Endothelial cell of umbilical vein (primary cell): ENCODE measurements at regions not wholly inside any gene's neighbourhood (a gene's known extent, or its start where the extent isn't known, plus 50 kb on each side); places are given as distances from the start of the nearest gene placed in this dataset.

Experiments
- BruUV-seq: library from RNA; stranded (reverse); fragments of 400-500 nt; replicated peaks from 2 replicates; lab custom pipeline; 2021; lab: Mats Ljungman, UMichigan
- CTCF ChIA-PET: fragments of 300-600, 350-600 bp; sonication (Branson Sonifier 250); formaldehyde crosslinking; loops from one replicate; lab custom pipeline; 2021; ENCODE audit warnings: antibody characterized with exemption, inconsistent platforms; lab: Charles Lee
- POLR2A ChIA-PET: fragments of 300-600, 350-600 bp; sonication (Branson Sonifier 250); formaldehyde crosslinking; loops from one replicate; lab custom pipeline; 2021; ENCODE audit warnings: antibody characterized with exemption, inconsistent platforms; lab: Charles Lee
- DNase-seq: peaks from one replicate; pipeline ENCODE4 v3.0.0-alpha.2; 2011; ENCODE audit warnings: low read depth, low spot score
- FAIRE-seq: peaks from 2 replicates; lab custom pipeline; 2011; peaks lifted over from hg19 to GRCh38; lab: Jason Lieb, UNC
- H2AFZ ChIP-seq: 2 replicates; pipeline ENCODE4 v1.6.0; 2012; ENCODE audit warnings: low read depth, low read length, control low read depth, inconsistent platforms
- H3K27ac ChIP-seq: 2 replicates; pipeline ENCODE4 v1.5.1; 2011; ENCODE audit warnings: low read depth, mild to moderate bottlenecking, control low read depth, low read length, moderate library complexity; ENCODE audit not compliant: insufficient read depth
- H3K27me3 ChIP-seq, 2 experiments: 2 replicates each; pipeline versions ENCODE4 v1.6.0 to v1.6.1; 2011; ENCODE audit warnings: low read length in 2 of 2, mixed read lengths in 1 of 2; ENCODE audit not compliant: control insufficient read depth in 2 of 2, insufficient read depth in 2 of 2
- H3K36me3 ChIP-seq, 2 experiments: 2 replicates in 1 of 2; 3 replicates in 1 of 2; pipeline ENCODE4 v1.5.1; 2011; ENCODE audit warnings: low read length in 2 of 2, mild to moderate bottlenecking in 1 of 2, moderate library complexity in 1 of 2; ENCODE audit not compliant: control insufficient read depth in 2 of 2, insufficient read depth in 2 of 2; ENCODE audit errors: extremely low read depth in 1 of 2
- H3K4me1 ChIP-seq: 3 replicates; pipeline ENCODE4 v1.5.1; 2011; ENCODE audit warnings: mild to moderate bottlenecking, low read length; ENCODE audit not compliant: control insufficient read depth, insufficient read depth; ENCODE audit errors: extremely low read depth
- H3K4me2 ChIP-seq: 2 replicates; pipeline ENCODE4 v1.6.1; 2011; ENCODE audit warnings: low read length, control low read depth, mixed read lengths; ENCODE audit not compliant: insufficient read depth
- H3K4me3 ChIP-seq, 3 experiments: fragments of 200-600 bp in 1 of 3; sonication (generic), shearing (Covaris generic) in 1 of 3; replicated peaks in 1 of 3; 2 replicates each; pipeline ENCODE4 v1.5.1; 2011 to 2016; ENCODE audit warnings: control low read depth in 3 of 3, low read length in 3 of 3, mild to moderate bottlenecking in 2 of 3, inconsistent platforms in 1 of 3, low read depth in 1 of 3, moderate library complexity in 1 of 3; ENCODE audit not compliant: insufficient read depth in 1 of 3
- H3K79me2 ChIP-seq: 2 replicates; pipeline ENCODE4 v1.6.0; 2012; ENCODE audit warnings: low read length, inconsistent platforms; ENCODE audit not compliant: control insufficient read depth, insufficient read depth
- H3K9ac ChIP-seq: replicated peaks from 2 replicates; pipeline ENCODE3; 2011; ENCODE audit warnings: low read length, control low read depth; ENCODE audit not compliant: insufficient read depth; ENCODE audit errors: extremely low read depth
- H3K9me1 ChIP-seq: replicated peaks from 3 replicates; pipeline ENCODE4 v1.6.0; 2011; ENCODE audit warnings: mild to moderate bottlenecking, low read length; ENCODE audit not compliant: control insufficient read depth, insufficient read depth; ENCODE audit errors: extremely low read depth
- H3K9me3 ChIP-seq: replicated peaks from 2 replicates; pipeline ENCODE4 v1.5.1; 2012; ENCODE audit warnings: low read length, inconsistent platforms; ENCODE audit not compliant: control insufficient read depth, insufficient read depth
- H4K20me1 ChIP-seq: replicated peaks from 2 replicates; pipeline ENCODE3; 2011; ENCODE audit warnings: mild to moderate bottlenecking, low read length; ENCODE audit not compliant: control insufficient read depth, insufficient read depth; ENCODE audit errors: extremely low read depth
- EZH2 ChIP-seq: IDR thresholded peaks from 2 replicates; pipeline ENCODE4 v1.6.1; 2012; ENCODE audit warnings: borderline replicate concordance, low read depth, mild to moderate bottlenecking, moderate library complexity, low read length, inconsistent platforms; ENCODE audit not compliant: severe bottlenecking
- FOS ChIP-seq: IDR thresholded peaks from 2 replicates; pipeline ENCODE4 v1.6.1; 2011; ENCODE audit warnings: mild to moderate bottlenecking, low read length, moderate library complexity, borderline replicate concordance; ENCODE audit not compliant: insufficient read depth
- GATA2 ChIP-seq: IDR thresholded peaks from 2 replicates; pipeline ENCODE4 v1.7.0; 2011; ENCODE audit warnings: low read depth, mild to moderate bottlenecking, moderate library complexity, mixed read lengths, low read length; ENCODE audit not compliant: insufficient read length, insufficient read depth
- JUN ChIP-seq: IDR thresholded peaks from 2 replicates; pipeline ENCODE4 v1.6.1; 2011; ENCODE audit warnings: borderline replicate concordance, low read depth; ENCODE audit not compliant: insufficient read length, insufficient read depth
- MYC ChIP-seq: IDR thresholded peaks from one replicate; pipeline ENCODE4 v1.6.1; 2011; ENCODE audit warnings: mild to moderate bottlenecking, low read depth, low read length
- POLR2A ChIP-seq: IDR thresholded peaks from 2 replicates; pipeline ENCODE4 v1.6.1; 2012; ENCODE audit warnings: low read depth, mild to moderate bottlenecking, control low read depth, low read length
- POLR2AphosphoS5 ChIP-seq: IDR thresholded peaks from 2 replicates; pipeline ENCODE4 v1.6.1; 2012; ENCODE audit warnings: low read depth, mild to moderate bottlenecking, control low read depth, low read length, moderate library complexity; ENCODE audit not compliant: insufficient read depth
- dilution Hi-C: fragments of 300-500 bp; cut with MboI; formaldehyde crosslinking; loops from one replicate; pipeline ENCODE4 v1.15.0; 2019; ENCODE audit warnings: low sequenced_read_pairs; ENCODE audit not compliant: extremely low pct_ligation_motif_present
- intact Hi-C: fragments of 100-400 bp; cut with micrococcal nuclease; formaldehyde crosslinking; loops from one replicate; pipeline ENCODE4 v1.10.0; 2022
- TF ChIP-seq, protein P1 (sequence below): IDR thresholded peaks from 2 replicates; pipeline ENCODE4 v1.6.1; 2011; ENCODE audit not compliant: insufficient read depth, insufficient read length
- TF ChIP-seq, protein P2 (sequence below), 2 donors: IDR thresholded peaks; 1 replicate in 1 of 2; 2 replicates in 1 of 2; pipeline ENCODE4 v1.5.1; 2011; ENCODE audit warnings: low read length in 2 of 2, mild to moderate bottlenecking in 2 of 2, moderate library complexity in 2 of 2, control low read depth in 1 of 2, inconsistent platforms in 1 of 2, low read depth in 1 of 2; ENCODE audit not compliant: insufficient read depth in 1 of 2; ENCODE audit errors: extremely low read depth in 1 of 2

GRCh38 chr9:135346438-135347050, 133.0 kb upstream of the PPP1R26 start:
- Histone ChIP-seq H3K79me2 (no peaks in the 10 kb centered on the region), H3K27me3 (no peaks in the 10 kb centered on the region), H3K9me3 (no peaks in the 10 kb centered on the region), H3K9me1 (no peaks in the 10 kb centered on the region), H3K4me3 (no peak overlapping the region), H4K20me1 (no peaks in the 10 kb centered on the region), H3K9ac (no peak overlapping the region), H3K36me3 (no peaks in the 10 kb centered on the region), H3K4me1 (no peaks in the 10 kb centered on the region), H3K27ac (no peak overlapping the region), H2AFZ (no peak overlapping the region), H3K4me2 (no peak overlapping the region)
- CTCF ChIA-PET = interaction anchor here (1.4 kb wide), 1 partner anchor 261 kb away, joined by 4 read pairs; no protein-coding TSS in a partner anchor
- FAIRE-seq = no peak
- BruUV-seq = no TSS peak
- no peak for TF ChIP-seq FOS
- TF ChIP-seq JUN = no peak
- TF ChIP-seq, protein P1, sequence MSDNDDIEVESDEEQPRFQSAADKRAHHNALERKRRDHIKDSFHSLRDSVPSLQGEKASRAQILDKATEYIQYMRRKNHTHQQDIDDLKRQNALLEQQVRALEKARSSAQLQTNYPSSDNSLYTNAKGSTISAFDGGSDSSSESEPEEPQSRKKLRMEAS = no peak
- TF ChIP-seq MYC = no peak
- TF ChIP-seq POLR2A = no peak
- TF ChIP-seq, protein P2, sequence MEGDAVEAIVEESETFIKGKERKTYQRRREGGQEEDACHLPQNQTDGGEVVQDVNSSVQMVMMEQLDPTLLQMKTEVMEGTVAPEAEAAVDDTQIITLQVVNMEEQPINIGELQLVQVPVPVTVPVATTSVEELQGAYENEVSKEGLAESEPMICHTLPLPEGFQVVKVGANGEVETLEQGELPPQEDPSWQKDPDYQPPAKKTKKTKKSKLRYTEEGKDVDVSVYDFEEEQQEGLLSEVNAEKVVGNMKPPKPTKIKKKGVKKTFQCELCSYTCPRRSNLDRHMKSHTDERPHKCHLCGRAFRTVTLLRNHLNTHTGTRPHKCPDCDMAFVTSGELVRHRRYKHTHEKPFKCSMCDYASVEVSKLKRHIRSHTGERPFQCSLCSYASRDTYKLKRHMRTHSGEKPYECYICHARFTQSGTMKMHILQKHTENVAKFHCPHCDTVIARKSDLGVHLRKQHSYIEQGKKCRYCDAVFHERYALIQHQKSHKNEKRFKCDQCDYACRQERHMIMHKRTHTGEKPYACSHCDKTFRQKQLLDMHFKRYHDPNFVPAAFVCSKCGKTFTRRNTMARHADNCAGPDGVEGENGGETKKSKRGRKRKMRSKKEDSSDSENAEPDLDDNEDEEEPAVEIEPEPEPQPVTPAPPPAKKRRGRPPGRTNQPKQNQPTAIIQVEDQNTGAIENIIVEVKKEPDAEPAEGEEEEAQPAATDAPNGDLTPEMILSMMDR (IDR thresholded peaks at IDR 0.05; ENCODE audit: extremely low read depth in 1 of 2, insufficient read depth in 1 of 2, low read depth in 1 of 2, low read length in 2 of 2) = no peak
- no peak for TF ChIP-seq POLR2AphosphoS5
- TF ChIP-seq EZH2 = no peak
- TF ChIP-seq GATA2 = no peak
- intact Hi-C loops = no loop called here
- no peak for DNase-seq
- dilution Hi-C loops = no loop called here
- POLR2A ChIA-PET = no interaction called here
